HEK293 (cell line): ENCODE measurements at regions not wholly inside any gene's neighbourhood (a gene's known extent, or its start where the extent isn't known, plus 50 kb on each side); places are given as distances from the start of the nearest gene placed in this dataset.

Experiments used
- CTCF ChIA-PET: fragments of 350-600 bp; formaldehyde crosslinking; extraction: SDS; loops from one replicate; lab custom pipeline; 2021; ENCODE audit warnings: antibody characterized with exemption; lab: Yijun Ruan, JAX
- POLR2A ChIA-PET: fragments of 300-600 bp; formaldehyde crosslinking; extraction: SDS; loops from one replicate; lab custom pipeline; 2020; ENCODE audit warnings: antibody characterized with exemption, inconsistent platforms; lab: Yijun Ruan, JAX
- H3K27ac ChIP-seq: fragments of 200-500 bp; sonication (Bioruptor generic); 2 replicates; pipeline ENCODE4 v1.5.1; 2014; ENCODE audit warnings: low read depth, low read length, control low read depth, inconsistent platforms; ENCODE audit errors: extremely low read depth
- H3K36me3 ChIP-seq, 2 experiments: fragments of 200-500 bp in 1 of 2; sonication (Bioruptor generic) in 1 of 2; 1 replicate in 1 of 2; 2 replicates in 1 of 2; pipeline ENCODE4 v1.5.1; 2014 to 2017; ENCODE audit warnings: inconsistent platforms in 2 of 2, low read length in 2 of 2; ENCODE audit not compliant: control insufficient read depth in 2 of 2, insufficient read depth in 1 of 2
- H3K4me1 ChIP-seq: fragments of 200-500 bp; sonication (Bioruptor generic); 2 replicates; pipeline ENCODE4 v1.5.1; 2014; ENCODE audit warnings: mild to moderate bottlenecking, low read length, inconsistent platforms; ENCODE audit not compliant: control insufficient read depth, insufficient read depth
- H3K4me3 ChIP-seq: 2 replicates; pipeline ENCODE4 v1.5.1; 2011; ENCODE audit warnings: low read depth, mild to moderate bottlenecking, control low read depth, low read length, moderate library complexity
- H3K9me3 ChIP-seq: fragments of 200-500 bp; sonication (Bioruptor generic); 2 replicates; pipeline ENCODE4 v1.5.1; 2014; ENCODE audit warnings: low read depth, low read length, inconsistent platforms; ENCODE audit not compliant: control insufficient read depth, insufficient read depth
- GLI2 ChIP-seq: fragments of 450-650 bp; formaldehyde crosslinking; IDR thresholded peaks from 2 replicates; pipeline ENCODE4; 2017; ENCODE audit warnings: missing biosample characterization, missing genetic modification characterization, low read depth, borderline replicate concordance
- HOXD13 ChIP-seq: sonication (generic); formaldehyde crosslinking; IDR thresholded peaks from 2 replicates; pipeline ENCODE4 v1.8.0; 2022; ENCODE audit warnings: missing genetic modification reagents, borderline replicate concordance
- PATZ1 ChIP-seq: fragments of 450-650 bp; formaldehyde crosslinking; IDR thresholded peaks from 2 replicates; pipeline ENCODE4 v1.5.1; 2016; ENCODE audit warnings: missing biosample characterization, missing genetic modification characterization
- REPIN1 ChIP-seq: fragments of 450-650 bp; formaldehyde crosslinking; IDR thresholded peaks from 2 replicates; pipeline ENCODE4 v1.5.1; 2017; ENCODE audit warnings: missing biosample characterization, missing genetic modification characterization, low read depth
- SALL2 ChIP-seq: fragments of 450-650 bp; formaldehyde crosslinking; IDR thresholded peaks from 2 replicates; pipeline ENCODE4 v1.5.0; 2017; ENCODE audit warnings: missing biosample characterization, mild to moderate bottlenecking, missing genetic modification characterization, borderline replicate concordance
- SETDB1 ChIP-seq: IDR thresholded peaks from one replicate; pipeline ENCODE4 v1.6.1; 2017; ENCODE audit warnings: mild to moderate bottlenecking, low read length, moderate library complexity, mixed read lengths; ENCODE audit not compliant: insufficient read length
- SP7 ChIP-seq: fragments of 450-650 bp; formaldehyde crosslinking; IDR thresholded peaks from 2 replicates; pipeline ENCODE4 v1.5.1; 2016; ENCODE audit warnings: missing biosample characterization, missing genetic modification characterization
- ZFP37 ChIP-seq: fragments of 450-650 bp; formaldehyde crosslinking; IDR thresholded peaks from 2 replicates; pipeline ENCODE4 v1.5.1; 2016; ENCODE audit warnings: missing biosample characterization, missing genetic modification characterization
- ZNF112 ChIP-seq: fragments of 450-650 bp; formaldehyde crosslinking; IDR thresholded peaks from 2 replicates; pipeline ENCODE4 v1.5.0; 2017; ENCODE audit warnings: missing biosample characterization, missing genetic modification characterization
- ZNF155 ChIP-seq: fragments of 450-650 bp; formaldehyde crosslinking; IDR thresholded peaks from 2 replicates; pipeline ENCODE4 v1.5.1; 2016; ENCODE audit warnings: missing biosample characterization, missing genetic modification characterization
- ZNF16 ChIP-seq: fragments of 450-650 bp; formaldehyde crosslinking; IDR thresholded peaks from 2 replicates; pipeline ENCODE4 v1.5.1; 2016; ENCODE audit warnings: low read depth, missing biosample characterization, missing genetic modification characterization
- ZNF37A ChIP-seq: fragments of 450-650 bp; IDR thresholded peaks from 2 replicates; pipeline ENCODE4 v1.5.1; 2018; ENCODE audit warnings: missing biosample characterization, missing genetic modification characterization
- ZNF449 ChIP-seq: fragments of 450-650 bp; formaldehyde crosslinking; IDR thresholded peaks from 2 replicates; pipeline ENCODE4 v1.5.1; 2017; ENCODE audit warnings: missing biosample characterization, mild to moderate bottlenecking, missing genetic modification characterization, moderate library complexity
- ZNF48 ChIP-seq: fragments of 450-650 bp; formaldehyde crosslinking; IDR thresholded peaks from 2 replicates; pipeline ENCODE4 v1.5.1; 2016; ENCODE audit warnings: missing biosample characterization, missing genetic modification characterization
- ZNF521 ChIP-seq: fragments of 450-650 bp; formaldehyde crosslinking; IDR thresholded peaks from 2 replicates; pipeline ENCODE4 v1.5.1; 2017; ENCODE audit warnings: missing biosample characterization, mild to moderate bottlenecking, missing genetic modification characterization
- ZNF658 ChIP-seq: fragments of 450-650 bp; formaldehyde crosslinking; IDR thresholded peaks from 2 replicates; pipeline ENCODE4; 2016; ENCODE audit warnings: missing biosample characterization, missing genetic modification characterization
- ZNF677 ChIP-seq: fragments of 450-650 bp; IDR thresholded peaks from 2 replicates; pipeline ENCODE4 v1.5.0; 2018; ENCODE audit warnings: missing biosample characterization, mild to moderate bottlenecking, missing genetic modification characterization, moderate library complexity
- ZNF704 ChIP-seq: fragments of 450-650 bp; formaldehyde crosslinking; IDR thresholded peaks from 2 replicates; pipeline ENCODE4 v1.5.1; 2016; ENCODE audit warnings: missing biosample characterization, missing genetic modification characterization
- ZNF791 ChIP-seq: fragments of 450-650 bp; formaldehyde crosslinking; IDR thresholded peaks from 2 replicates; pipeline ENCODE4 v1.5.1; 2016; ENCODE audit warnings: missing biosample characterization, missing genetic modification characterization
- ZSCAN4 ChIP-seq: fragments of 450-650 bp; formaldehyde crosslinking; IDR thresholded peaks from 2 replicates; pipeline ENCODE4 v1.5.1; 2017; ENCODE audit warnings: missing biosample characterization, missing genetic modification characterization

GRCh38 chr2:240202586-240202985 lies 62.1 kb upstream of the OTOS start:
- Histone ChIP-seq H3K27ac (no peak overlapping the region), H3K4me3 (no peak overlapping the region), H3K36me3 (no peaks in the 10 kb centered on the region), H3K9me3 (no peaks in the 10 kb centered on the region), H3K4me1 (no peaks in the 10 kb centered on the region)
- TF ChIP-seq ZFP37 (tag by site-specific recombination) (no peak), PATZ1 (tag by site-specific recombination) (no peak), ZNF48 (tag by site-specific recombination) (no peak), GLI2 (tag by site-specific recombination) (no peak), ZNF704 (no peak), SP7 (no peak)
- POLR2A ChIA-PET: no interaction called here
- CTCF ChIA-PET: no interaction called here

GRCh38 chr2:240203031-240203787 lies 62.8 kb upstream of the OTOS start:
- TF ChIP-seq SP7: no peak
- no peak for TF ChIP-seq ZNF658 (tag by site-specific recombination)
- TF ChIP-seq ZNF112 (tag by site-specific recombination): no peak
- TF ChIP-seq SETDB1: no peak
- TF ChIP-seq ZNF791 (tag by site-specific recombination): no peak
- TF ChIP-seq REPIN1 (tag by site-specific recombination): no peak
- TF ChIP-seq ZNF677 (tag by site-specific recombination): no peak
- no peak for TF ChIP-seq ZNF155 (tag by site-specific recombination)
- TF ChIP-seq HOXD13 (CRISPR knock-in tag): no peak
- no peak for TF ChIP-seq ZSCAN4 (tag by site-specific recombination)
- TF ChIP-seq SALL2: no peak
- TF ChIP-seq ZNF16: no peak
- no peak for TF ChIP-seq ZNF449 (tag by site-specific recombination)
- no peak for TF ChIP-seq ZNF521 (tag by site-specific recombination)
- TF ChIP-seq ZNF37A (tag by site-specific recombination): no peak
- Histone ChIP-seq H3K4me1 (no peaks in the 10 kb centered on the region), H3K27ac (no peak overlapping the region), H3K4me3 (no peak overlapping the region), H3K36me3 (no peaks in the 10 kb centered on the region), H3K9me3 (no peaks in the 10 kb centered on the region)
- CTCF ChIA-PET: interaction anchor here (0.6 kb wide), 2 partner anchors 38 to 54 kb away, joined by 3 to 4 read pairs; no protein-coding TSS in a partner anchor
- POLR2A ChIA-PET: no interaction called here
